ENCODE measurements at regions not wholly inside any gene's neighbourhood (a gene's known extent, or its start where the extent isn't known, plus 50 kb on each side); places are given as distances from the start of the nearest gene placed in this dataset.

DNA sequence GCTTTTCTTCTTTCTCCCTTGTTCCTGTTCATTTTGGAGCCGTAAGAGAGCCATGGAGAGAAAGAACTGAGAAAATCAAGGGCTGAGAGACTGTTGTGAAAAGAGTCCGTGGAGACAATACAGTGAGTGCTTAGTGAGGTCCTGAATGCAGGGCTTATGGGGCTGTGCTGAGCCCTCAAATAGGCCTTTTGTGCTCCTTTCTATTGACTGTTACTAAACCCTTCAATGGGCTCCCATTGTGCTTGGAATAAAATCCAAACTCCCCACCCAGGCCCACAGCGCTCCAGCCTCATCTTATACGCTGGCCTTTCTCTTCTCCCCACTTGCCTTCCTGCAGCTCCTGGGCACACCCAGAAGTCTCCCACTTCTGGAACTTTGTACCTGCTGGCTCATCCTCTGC lies 243.1 kb upstream of the HABP2 start:
- no peak for DNase-seq (ENCODE audit: low read depth)
- TF ChIP-seq, protein P1, sequence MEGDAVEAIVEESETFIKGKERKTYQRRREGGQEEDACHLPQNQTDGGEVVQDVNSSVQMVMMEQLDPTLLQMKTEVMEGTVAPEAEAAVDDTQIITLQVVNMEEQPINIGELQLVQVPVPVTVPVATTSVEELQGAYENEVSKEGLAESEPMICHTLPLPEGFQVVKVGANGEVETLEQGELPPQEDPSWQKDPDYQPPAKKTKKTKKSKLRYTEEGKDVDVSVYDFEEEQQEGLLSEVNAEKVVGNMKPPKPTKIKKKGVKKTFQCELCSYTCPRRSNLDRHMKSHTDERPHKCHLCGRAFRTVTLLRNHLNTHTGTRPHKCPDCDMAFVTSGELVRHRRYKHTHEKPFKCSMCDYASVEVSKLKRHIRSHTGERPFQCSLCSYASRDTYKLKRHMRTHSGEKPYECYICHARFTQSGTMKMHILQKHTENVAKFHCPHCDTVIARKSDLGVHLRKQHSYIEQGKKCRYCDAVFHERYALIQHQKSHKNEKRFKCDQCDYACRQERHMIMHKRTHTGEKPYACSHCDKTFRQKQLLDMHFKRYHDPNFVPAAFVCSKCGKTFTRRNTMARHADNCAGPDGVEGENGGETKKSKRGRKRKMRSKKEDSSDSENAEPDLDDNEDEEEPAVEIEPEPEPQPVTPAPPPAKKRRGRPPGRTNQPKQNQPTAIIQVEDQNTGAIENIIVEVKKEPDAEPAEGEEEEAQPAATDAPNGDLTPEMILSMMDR (IDR thresholded peaks at IDR 0.05; ENCODE audit: insufficient read depth, low read length, poor library complexity, severe bottlenecking): no peak

GRCh38 chr10:113310347-113310746 lies 242.5 kb upstream of the HABP2 start:
- H3K4me3 ChIP-seq (ENCODE audit: low read depth, low read length): no peak overlapping the region
- no peaks in the 10 kb centered on the region for H3K27me3 ChIP-seq (ENCODE audit: control insufficient read depth, insufficient read depth, low read length)
- TF ChIP-seq, protein P1 (IDR thresholded peaks at IDR 0.05; ENCODE audit: insufficient read depth, low read length, poor library complexity, severe bottlenecking): no peak
- DNase-seq (ENCODE audit: low read depth): no peak
- no peaks in the 10 kb centered on the region for H3K36me3 ChIP-seq (ENCODE audit: control insufficient read depth, insufficient read depth, low read length)

More for the DNA sequence above, 243.1 kb upstream of the HABP2 start:
- Histone ChIP-seq H3K36me3 (ENCODE audit: control insufficient read depth, insufficient read depth, low read length) (no peaks in the 10 kb centered on the region), H3K27me3 (ENCODE audit: control insufficient read depth, insufficient read depth, low read length) (no peaks in the 10 kb centered on the region), H3K4me3 (ENCODE audit: low read depth, low read length) (no peak overlapping the region)

DNA sequence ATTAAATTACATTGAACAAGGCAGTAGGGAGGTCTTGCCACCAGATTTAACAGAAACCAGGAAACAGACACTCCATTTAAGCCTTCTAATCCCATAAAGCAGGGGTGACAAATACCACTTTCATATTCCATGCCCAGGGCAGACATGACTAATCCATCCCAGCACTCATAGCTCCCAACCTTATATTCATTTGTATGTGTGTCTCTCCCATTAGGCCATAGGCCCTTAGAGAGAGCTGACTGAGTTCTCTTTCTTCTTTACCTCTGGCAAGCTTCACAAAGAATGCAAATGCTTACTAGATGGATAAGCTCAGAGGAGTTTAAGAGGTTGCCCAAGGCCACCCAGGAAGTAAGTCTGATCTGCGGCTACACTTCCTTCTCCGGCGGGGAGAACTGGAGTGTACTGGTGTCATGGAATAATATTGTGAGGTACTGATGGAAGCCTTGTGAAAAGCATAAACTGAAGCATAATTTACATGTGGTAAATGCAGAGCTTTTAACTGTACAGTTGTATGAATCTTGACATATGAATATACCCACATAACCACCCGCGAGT lies 239.7 kb upstream of the HABP2 start:
- TF ChIP-seq, protein P1 (IDR thresholded peaks at IDR 0.05; ENCODE audit: insufficient read depth, low read length, poor library complexity, severe bottlenecking): no peak
- no peaks in the 10 kb centered on the region for H3K36me3 ChIP-seq (ENCODE audit: control insufficient read depth, insufficient read depth, low read length)
- no peaks in the 10 kb centered on the region for H3K27me3 ChIP-seq (ENCODE audit: control insufficient read depth, insufficient read depth, low read length)
- DNase-seq (ENCODE audit: low read depth): no peak
- H3K4me3 ChIP-seq (ENCODE audit: low read depth, low read length): no peak overlapping the region

DNA sequence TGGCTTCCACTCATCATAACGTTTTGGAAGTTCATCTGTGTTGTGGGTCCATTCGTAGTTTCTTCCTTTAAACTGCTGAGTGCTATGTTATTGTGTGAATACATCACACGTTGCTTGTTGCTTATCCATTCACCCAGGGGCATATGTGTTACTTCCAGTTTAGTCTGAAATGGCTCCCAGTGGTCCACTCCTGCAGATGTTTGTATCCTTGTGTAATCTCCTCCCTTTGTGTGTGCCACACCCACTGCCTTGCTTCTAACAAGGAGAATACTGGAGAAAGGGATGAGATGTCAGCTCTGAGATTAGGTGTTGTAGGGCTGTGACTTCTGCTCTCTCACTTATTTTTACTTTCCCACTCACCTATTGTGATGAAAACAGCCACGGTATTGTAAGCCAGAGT lies 239.1 kb upstream of the HABP2 start:
- no peaks in the 10 kb centered on the region for H3K36me3 ChIP-seq (ENCODE audit: control insufficient read depth, insufficient read depth, low read length)
- H3K4me3 ChIP-seq (ENCODE audit: low read depth, low read length): no peak overlapping the region
- no peak for DNase-seq (ENCODE audit: low read depth)
- H3K27me3 ChIP-seq (ENCODE audit: control insufficient read depth, insufficient read depth, low read length): no peaks in the 10 kb centered on the region
- TF ChIP-seq, protein P1 (IDR thresholded peaks at IDR 0.05; ENCODE audit: insufficient read depth, low read length, poor library complexity, severe bottlenecking): no peak

GRCh38 chr10:113316506-113316905 lies 236.3 kb upstream of the HABP2 start:
- Histone ChIP-seq H3K36me3 (ENCODE audit: control insufficient read depth, insufficient read depth, low read length) (no peaks in the 10 kb centered on the region), H3K27me3 (ENCODE audit: control insufficient read depth, insufficient read depth, low read length) (no peaks in the 10 kb centered on the region), H3K4me3 (ENCODE audit: low read depth, low read length) (no peak overlapping the region)
- TF ChIP-seq, protein P1 (IDR thresholded peaks at IDR 0.05; ENCODE audit: insufficient read depth, low read length, poor library complexity, severe bottlenecking): no peak
- no peak for DNase-seq (ENCODE audit: low read depth)

- TF ChIP-seq, protein P1 (IDR thresholded peaks at IDR 0.05; ENCODE audit: insufficient read depth, low read length, poor library complexity, severe bottlenecking): no peak
- H3K4me3 ChIP-seq (ENCODE audit: low read depth, low read length): no peak overlapping the region
- no peaks in the 10 kb centered on the region for H3K27me3 ChIP-seq (ENCODE audit: control insufficient read depth, insufficient read depth, low read length)
- no peaks in the 10 kb centered on the region for H3K36me3 ChIP-seq (ENCODE audit: control insufficient read depth, insufficient read depth, low read length)
- no peak for DNase-seq (ENCODE audit: low read depth)
Observed at GRCh38 chr10:113317489-113317888, 235.4 kb upstream of the HABP2 start.
